ENCODE measurements at regions not wholly inside any gene's neighbourhood (a gene's known extent, or its start where the extent isn't known, plus 50 kb on each side); places are given as distances from the start of the nearest gene placed in this dataset.

GRCh38 chr4:125928652-125929051 lies 613.9 kb downstream of the FAT4 start:
- DNase-seq (ENCODE audit: low spot score): no peak

GRCh38 chr4:125938541-125938940 lies 623.8 kb downstream of the FAT4 start:
- no peak for DNase-seq (ENCODE audit: low spot score)

GRCh38 chr4:125940426-125940825 lies 625.7 kb downstream of the FAT4 start:
- no peak for DNase-seq (ENCODE audit: low spot score)

- no peak for DNase-seq (ENCODE audit: low spot score)
Measured at GRCh38 chr4:125944966-125945365, 630.2 kb downstream of the FAT4 start.

GRCh38 chr4:125948021-125948420 lies 633.3 kb downstream of the FAT4 start:
- no peak for DNase-seq (ENCODE audit: low spot score)

DNA sequence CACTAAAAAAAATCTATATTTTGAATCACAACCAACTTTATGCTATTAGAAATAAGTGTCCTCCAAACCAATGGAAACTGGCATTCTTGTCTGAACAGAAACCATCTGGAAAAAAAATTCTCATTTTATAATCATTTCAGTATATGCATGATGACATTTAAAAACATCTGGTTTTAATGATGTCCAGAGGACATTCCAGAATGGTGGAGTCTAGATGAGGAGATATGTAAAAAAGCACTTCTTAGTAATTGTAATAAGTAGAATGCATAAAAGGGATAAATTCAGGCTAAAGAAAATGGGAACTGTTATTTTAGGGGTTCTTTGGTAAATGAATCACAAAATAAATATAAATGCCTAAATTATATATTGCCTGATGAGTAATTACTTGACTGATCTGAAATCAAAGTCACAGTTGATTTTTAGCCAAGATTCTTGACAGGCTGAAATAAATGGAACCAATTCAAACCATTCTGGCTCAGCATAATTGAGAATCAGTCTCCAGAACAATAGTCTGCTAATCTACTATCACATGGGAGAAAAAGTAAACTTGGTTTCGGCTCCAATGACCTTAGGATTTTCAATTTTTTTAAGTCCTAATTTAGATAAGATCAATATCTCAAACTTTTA lies 636.6 kb downstream of the FAT4 start:
- DNase-seq (ENCODE audit: low spot score): no peak

GRCh38 chr4:125952631-125953030 lies 637.9 kb downstream of the FAT4 start:
- no peak for DNase-seq (ENCODE audit: low spot score)

GRCh38 chr4:125956276-125956675 lies 641.5 kb downstream of the FAT4 start:
- no peak for DNase-seq (ENCODE audit: low spot score)

DNA sequence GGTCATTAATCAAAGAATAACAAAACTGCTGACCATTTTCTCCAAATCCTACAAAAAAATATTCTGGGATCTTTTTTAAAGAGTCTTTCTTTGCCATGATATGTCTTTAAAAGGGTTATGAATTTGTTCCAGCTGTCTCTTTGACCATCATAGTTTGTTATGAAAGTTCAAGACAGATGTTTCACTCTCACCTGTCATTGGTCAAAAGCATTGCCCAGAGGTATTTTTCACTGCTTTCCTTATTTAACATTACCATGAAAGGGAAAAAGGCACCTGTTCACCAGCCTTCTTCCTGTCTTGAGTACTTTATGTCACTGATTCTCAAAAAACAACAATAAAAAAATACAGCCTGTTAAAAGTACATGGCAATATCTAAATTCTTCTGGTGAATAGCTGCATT lies 643.8 kb downstream of the FAT4 start:
- no peak for DNase-seq (ENCODE audit: low spot score)

DNA sequence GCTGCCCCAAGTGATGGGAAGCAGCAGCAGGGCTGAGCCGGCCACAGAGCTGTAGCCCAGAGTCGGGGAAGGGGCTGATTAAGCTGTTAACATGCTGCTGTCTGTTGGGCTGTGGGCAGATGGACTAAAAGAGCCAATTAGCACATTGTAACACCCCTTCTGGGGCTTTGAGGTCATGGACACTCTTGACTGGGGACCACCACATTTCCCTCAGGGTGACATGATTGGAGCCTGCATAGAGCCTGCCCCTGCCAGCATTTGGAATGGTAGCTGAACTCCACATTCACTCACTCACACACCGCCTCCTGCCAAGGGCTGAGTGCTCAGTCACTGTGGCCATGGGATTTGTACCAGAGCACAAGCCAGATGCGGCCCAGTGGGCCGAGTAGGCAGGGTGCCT lies 646.9 kb downstream of the FAT4 start:
- no peak for DNase-seq (ENCODE audit: low spot score)

DNA sequence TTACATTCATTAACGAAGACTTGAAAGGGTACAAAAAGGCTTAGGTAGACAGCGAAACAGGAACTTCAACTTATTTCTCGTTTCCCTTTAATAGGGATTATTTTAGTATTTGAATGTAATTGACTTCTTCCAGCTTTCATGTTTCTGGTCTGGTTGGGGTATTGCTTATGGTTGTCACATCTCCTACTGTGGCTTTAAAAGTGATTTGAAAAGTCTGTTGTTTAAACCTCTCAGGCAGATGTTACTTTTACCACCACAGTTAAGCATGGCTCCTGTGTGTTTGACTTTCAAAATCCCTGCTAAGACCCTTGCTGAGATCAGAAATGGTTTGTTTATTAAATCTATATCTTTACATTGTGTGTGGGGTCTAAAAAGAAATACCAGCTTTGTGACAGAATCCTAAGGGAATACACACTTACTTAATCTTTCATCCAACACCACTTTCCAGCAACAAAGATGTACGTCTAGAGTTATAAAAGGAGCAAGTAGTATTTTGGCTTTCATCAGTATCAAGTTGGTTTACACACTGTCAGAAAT lies 661.2 kb downstream of the FAT4 start:
- no peak for DNase-seq (ENCODE audit: low spot score)

DNA sequence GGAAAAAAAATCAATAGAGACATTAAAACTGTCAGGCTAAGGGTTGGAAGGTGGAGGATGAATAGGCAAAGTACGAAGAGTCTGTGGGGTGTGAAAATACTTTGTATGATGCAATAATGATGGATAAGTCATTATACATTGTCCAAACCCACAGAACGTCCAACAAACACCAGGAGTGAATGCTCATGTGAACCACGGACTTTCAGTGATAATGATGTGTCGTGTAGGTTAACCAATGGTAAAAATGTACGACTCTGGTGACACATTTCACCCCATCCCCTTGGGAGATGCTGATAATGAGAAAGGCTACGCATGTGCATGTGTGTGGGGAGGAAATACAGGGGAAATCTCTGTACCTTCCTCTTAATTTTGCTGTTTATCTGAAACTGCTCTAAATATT lies 665.2 kb downstream of the FAT4 start:
- no peak for DNase-seq (ENCODE audit: low spot score)

DNA sequence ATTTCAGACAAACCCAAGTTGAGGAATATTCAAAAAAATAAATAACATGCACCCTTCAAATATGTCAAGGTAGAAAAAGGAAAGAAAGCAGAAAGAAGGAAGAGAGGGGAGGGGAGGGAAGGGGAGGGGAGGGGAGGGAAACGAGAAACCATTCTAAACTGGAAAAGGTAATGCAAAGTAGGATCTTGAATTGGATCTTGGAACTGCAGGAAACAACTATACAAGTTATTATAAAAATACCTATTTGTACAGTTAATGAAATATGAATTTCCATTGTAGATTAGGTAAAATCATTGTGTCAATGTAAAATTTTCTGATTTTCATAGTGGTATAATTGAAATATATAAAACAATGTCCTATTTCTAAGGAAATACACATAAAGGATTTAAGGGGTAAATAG lies 668.4 kb downstream of the FAT4 start:
- no peak for DNase-seq (ENCODE audit: low spot score)

- no peak for DNase-seq (ENCODE audit: low spot score)
Measured at GRCh38 chr4:125985856-125986255, 671.1 kb downstream of the FAT4 start.

GRCh38 chr4:125986307-125986706 lies 671.6 kb downstream of the FAT4 start:
- no peak for DNase-seq (ENCODE audit: low spot score)

GRCh38 chr4:125988464-125988863 lies 673.7 kb downstream of the FAT4 start:
- DNase-seq (ENCODE audit: low spot score): no peak

DNA sequence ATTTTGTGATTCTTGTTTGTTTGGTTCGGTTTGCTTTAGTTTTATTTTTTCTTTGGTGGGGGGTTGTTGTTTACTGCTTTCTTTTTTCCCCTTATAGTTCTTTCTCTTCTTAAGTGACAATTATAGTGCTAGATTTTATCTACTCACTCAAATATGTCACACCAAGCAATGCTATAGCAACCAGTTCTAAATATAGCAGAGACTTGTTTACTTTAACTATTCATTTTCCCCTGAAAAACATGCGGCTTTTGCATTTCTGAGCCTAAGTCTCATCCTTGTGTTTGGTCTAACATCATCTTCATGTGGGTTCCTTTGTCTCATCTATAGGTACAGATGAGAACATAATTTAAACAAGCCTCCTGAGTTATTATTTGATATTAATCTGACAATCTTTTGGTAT lies 676.6 kb downstream of the FAT4 start:
- DNase-seq (ENCODE audit: low spot score): no peak

DNA sequence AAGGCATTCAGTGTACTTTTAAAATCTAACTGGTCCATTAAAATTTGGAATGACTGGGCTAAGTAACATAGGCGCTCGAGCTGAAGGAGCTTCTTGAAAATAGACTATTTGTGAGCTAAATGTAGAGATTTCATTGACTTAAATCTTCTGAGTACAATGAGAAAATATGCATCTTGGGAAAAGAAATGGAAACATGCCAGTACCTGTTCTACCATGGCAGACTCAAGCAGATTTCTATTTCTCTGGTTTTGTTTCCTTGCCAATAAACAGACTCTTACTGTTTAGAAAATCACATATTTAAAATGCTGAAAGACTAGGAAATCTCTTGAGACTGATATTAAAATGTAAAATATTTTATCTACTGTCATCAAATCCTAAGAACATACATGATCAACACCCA lies 678.1 kb downstream of the FAT4 start:
- DNase-seq (ENCODE audit: low spot score): no peak

DNA sequence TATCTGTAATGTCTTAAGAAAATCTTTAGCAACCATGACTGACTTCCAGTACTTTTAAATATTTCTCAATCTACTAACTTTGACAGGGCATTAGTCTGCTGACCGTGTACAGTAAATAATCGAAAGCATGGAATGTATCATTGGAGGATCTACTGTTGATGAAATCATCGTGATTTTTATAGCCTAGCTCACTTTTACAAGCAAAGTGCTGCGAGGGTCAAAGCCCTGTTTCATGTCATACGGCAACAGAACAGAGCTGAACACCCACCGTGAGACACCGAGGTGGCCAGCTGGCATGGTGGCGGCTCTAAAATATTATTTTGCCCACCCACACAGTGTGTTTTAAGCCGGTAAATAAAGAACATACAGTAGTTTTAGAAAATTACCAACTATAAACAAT lies 679.3 kb downstream of the FAT4 start:
- DNase-seq (ENCODE audit: low spot score): no peak

GRCh38 chr4:125994430-125994829 lies 679.7 kb downstream of the FAT4 start:
- DNase-seq (ENCODE audit: low spot score): no peak

GRCh38 chr4:126004941-126005340 lies 690.2 kb downstream of the FAT4 start:
- no peak for DNase-seq (ENCODE audit: low spot score)

DNA sequence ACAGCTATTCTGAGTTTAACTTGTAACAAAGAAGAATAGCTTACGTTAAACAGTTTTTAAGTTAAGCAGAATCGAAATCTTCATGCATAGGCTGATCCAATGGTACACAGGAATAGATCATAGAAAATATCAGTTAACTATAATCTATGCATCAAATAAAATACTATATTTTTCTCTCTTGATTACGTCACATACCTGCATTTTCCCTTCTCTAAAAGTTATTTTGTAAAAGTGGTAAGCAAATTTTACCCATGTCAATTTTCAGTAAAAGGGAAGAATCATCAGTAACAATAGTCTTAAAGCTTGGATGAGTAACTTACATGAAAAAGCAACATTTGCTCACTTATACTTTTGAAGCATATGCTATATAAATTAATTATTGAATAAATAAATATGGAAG lies 692.4 kb downstream of the FAT4 start:
- no peak for DNase-seq (ENCODE audit: low spot score)

- DNase-seq (ENCODE audit: low spot score): no peak
Measured at GRCh38 chr4:126012691-126013290, 698.0 kb downstream of the FAT4 start.

GRCh38 chr4:126018274-126018673 lies 703.5 kb downstream of the FAT4 start:
- DNase-seq (ENCODE audit: low spot score): no peak
